Hindlimb muscle (tissue), 1 donor: ENCODE measurements at regions not wholly inside any gene's neighbourhood (a gene's known extent, or its start where the extent isn't known, plus 50 kb on each side); places are given as distances from the start of the nearest gene placed in this dataset.
"Not testable (repeated sequence)": the region's sequence is repeated elsewhere in the genome, so short reads cannot be mapped to it uniquely, and the experiment has no call there.

ENCODE experiments used
- DNase-seq: peaks from one replicate; pipeline ENCODE4 v3.0.0-alpha.2; 2013

- DNase-seq, result no peak
Observed at GRCh38 chr3:193938613-193939012, 197.3 kb upstream of the HES1 start.

GRCh38 chr3:193939527-193939926 lies 196.4 kb upstream of the HES1 start:
- no peak for DNase-seq

GRCh38 chr3:193940526-193940925 lies 195.4 kb upstream of the HES1 start:
- no peak for DNase-seq

GRCh38 chr3:193941486-193941885 lies 194.5 kb upstream of the HES1 start:
- no peak for DNase-seq

GRCh38 chr3:193942516-193943055 lies 193.4 kb upstream of the HES1 start:
- no peak for DNase-seq

GRCh38 chr3:193943200-193943599 lies 192.7 kb upstream of the HES1 start:
- no peak for DNase-seq

GRCh38 chr3:193943851-193944517 lies 192.0 kb upstream of the HES1 start:
- no peak for DNase-seq

GRCh38 chr3:193944518-193944884 lies 191.4 kb upstream of the HES1 start:
- DNase-seq, result no peak

GRCh38 chr3:193945143-193945542 lies 190.8 kb upstream of the HES1 start:
- DNase-seq, result no peak

- no peak for DNase-seq
Observed at GRCh38 chr3:193946945-193947344, 189.0 kb upstream of the HES1 start.

- no peak for DNase-seq
Observed at GRCh38 chr3:193947596-193947995, 188.4 kb upstream of the HES1 start.

- DNase-seq, result no peak
Observed at GRCh38 chr3:193948459-193948858, 187.5 kb upstream of the HES1 start.

- no peak for DNase-seq
Observed at GRCh38 chr3:193951859-193952258, 184.1 kb upstream of the HES1 start.

- DNase-seq, result no peak
Observed at GRCh38 chr3:193954752-193955151, 181.2 kb upstream of the HES1 start.

GRCh38 chr3:193955719-193956118 lies 180.2 kb upstream of the HES1 start:
- no peak for DNase-seq

- DNase-seq, result no peak
Observed at GRCh38 chr3:193959861-193960260, 176.1 kb upstream of the HES1 start.

GRCh38 chr3:193960487-193961274 lies 175.3 kb upstream of the HES1 start:
- DNase-seq, result peak; percentile 83

GRCh38 chr3:193962986-193963685 lies 172.8 kb upstream of the HES1 start:
- no peak for DNase-seq

GRCh38 chr3:193963808-193964516 lies 172.0 kb upstream of the HES1 start:
- no peak for DNase-seq

- no peak for DNase-seq
Observed at GRCh38 chr3:193964517-193964880, 171.4 kb upstream of the HES1 start.

GRCh38 chr3:193968380-193968974 lies 167.5 kb upstream of the HES1 start:
- no peak for DNase-seq

GRCh38 chr3:193970131-193970772 lies 165.7 kb upstream of the HES1 start:
- DNase-seq, result not testable (repeated sequence)
